Stimulated activated CD8-positive, alpha-beta memory T cell treated with anti-CD3 and anti-CD28 coated beads, Interleukin-2, amount 100 ng/mL, for 1 hour (primary cell): ENCODE measurements at regions not wholly inside any gene's neighbourhood (a gene's known extent, or its start where the extent isn't known, plus 50 kb on each side); places are given as distances from the start of the nearest gene placed in this dataset.

Experiments
- DNase-seq, 2 donors: peaks; one replicate each; pipeline ENCODE4 v3.0.0-alpha.2; 2020; ENCODE audit warnings: low read depth in 2 of 2

GRCh38 chr2:153196378-153197058 lies 282.0 kb downstream of the RPRM start:
- no peak for DNase-seq

GRCh38 chr2:153195342-153195741 lies 283.2 kb downstream of the RPRM start:
- DNase-seq: no peak

- DNase-seq: no peak
These were observed 289.3 kb downstream of the RPRM start for GRCh38 chr2:153189091-153189888.

GRCh38 chr2:153179808-153180207 lies 298.8 kb downstream of the RPRM start:
- DNase-seq: no peak

GRCh38 chr2:153169609-153170008 lies 309.0 kb downstream of the RPRM start:
- DNase-seq: no peak

GRCh38 chr2:153165021-153165420 lies 313.5 kb downstream of the RPRM start:
- no peak for DNase-seq

GRCh38 chr2:153163055-153163454 lies 315.5 kb downstream of the RPRM start:
- DNase-seq: no peak

GRCh38 chr2:153156743-153157142 lies 321.8 kb downstream of the RPRM start:
- DNase-seq: no peak

- no peak for DNase-seq
These were observed 326.5 kb downstream of the RPRM start for GRCh38 chr2:153152036-153152435.

- DNase-seq: no peak
These were observed 333.0 kb downstream of the RPRM start for GRCh38 chr2:153145470-153145978.

- DNase-seq: no peak
These were observed 335.0 kb downstream of the RPRM start for GRCh38 chr2:153143540-153143939.

GRCh38 chr2:153140498-153140897 lies 338.1 kb downstream of the RPRM start:
- no peak for DNase-seq

GRCh38 chr2:153138651-153139375 lies 339.7 kb downstream of the RPRM start:
- DNase-seq: no peak

- DNase-seq: no peak
These were observed 342.3 kb downstream of the RPRM start for GRCh38 chr2:153136216-153136615.

- no peak for DNase-seq
These were observed 343.8 kb downstream of the RPRM start for GRCh38 chr2:153134725-153135124.

GRCh38 chr2:153133716-153134115 lies 344.8 kb downstream of the RPRM start:
- no peak for DNase-seq

- no peak for DNase-seq
These were observed 346.1 kb downstream of the RPRM start for GRCh38 chr2:153132418-153132817.

GRCh38 chr2:153115141-153115540 lies 363.4 kb downstream of the RPRM start:
- DNase-seq: no peak

- DNase-seq: no peak
These were observed 368.1 kb downstream of the RPRM start for GRCh38 chr2:153110486-153110885.

GRCh38 chr2:153109793-153110192 lies 368.8 kb downstream of the RPRM start:
- no peak for DNase-seq

GRCh38 chr2:153106802-153107477 lies 371.6 kb downstream of the RPRM start:
- DNase-seq: no peak
